Neuron (in vitro differentiated cells): ENCODE measurements at regions not wholly inside any gene's neighbourhood (a gene's known extent, or its start where the extent isn't known, plus 50 kb on each side); places are given as distances from the start of the nearest gene placed in this dataset.

Experiments
- H2AFZ ChIP-seq: one replicate; pipeline ENCODE4 v1.6.1; 2013; ENCODE audit warnings: low read depth, mild to moderate bottlenecking, inconsistent platforms, low read length, moderate library complexity
- H3K27me3 ChIP-seq: one replicate; pipeline ENCODE4 v1.6.1; 2013; ENCODE audit warnings: low read length; ENCODE audit not compliant: insufficient read depth
- H3K36me3 ChIP-seq: one replicate; pipeline ENCODE4 v1.6.1; 2013; ENCODE audit warnings: low read length; ENCODE audit not compliant: insufficient read depth
- H3K4me1 ChIP-seq: one replicate; pipeline ENCODE4 v1.6.1; 2013; ENCODE audit warnings: low read length; ENCODE audit not compliant: insufficient read depth
- H3K4me3 ChIP-seq: 2 replicates; pipeline ENCODE4 v1.5.1; 2013; ENCODE audit warnings: mild to moderate bottlenecking, low read length, moderate library complexity
- H3K9me3 ChIP-seq: one replicate; pipeline ENCODE4 v1.6.1; 2013; ENCODE audit warnings: low read length

GRCh38 chr4:138964716-138965426, 50.7 kb upstream of the NOCT start:
- no peaks in the 10 kb centered on the region for H3K27me3 ChIP-seq
- H2AFZ ChIP-seq: no peak overlapping the region
- no peaks in the 10 kb centered on the region for H3K9me3 ChIP-seq
- H3K4me3 ChIP-seq: no peak overlapping the region
- H3K4me1 ChIP-seq: no peaks in the 10 kb centered on the region
- no peaks in the 10 kb centered on the region for H3K36me3 ChIP-seq

- Histone ChIP-seq H3K4me3 (no peak overlapping the region), H3K4me1 (no peaks in the 10 kb centered on the region), H2AFZ (no peak overlapping the region), H3K9me3 (no peaks in the 10 kb centered on the region), H3K27me3 (no peaks in the 10 kb centered on the region), H3K36me3 (no peaks in the 10 kb centered on the region)
These were observed 52.2 kb upstream of the NOCT start for GRCh38 chr4:138963412-138963811.

GRCh38 chr4:138961664-138962063, 53.9 kb upstream of the NOCT start:
- Histone ChIP-seq H3K36me3 (no peaks in the 10 kb centered on the region), H3K4me1 (no peaks in the 10 kb centered on the region), H2AFZ (no peak overlapping the region), H3K27me3 (no peaks in the 10 kb centered on the region), H3K9me3 (peaks cover 1% of the 10 kb centered on the region), H3K4me3 (no peak overlapping the region)

- H3K4me3 ChIP-seq: no peak overlapping the region
- H3K36me3 ChIP-seq: no peaks in the 10 kb centered on the region
- H3K9me3 ChIP-seq: peaks cover 1% of the 10 kb centered on the region
- H2AFZ ChIP-seq: no peak overlapping the region
- no peaks in the 10 kb centered on the region for H3K27me3 ChIP-seq
- no peaks in the 10 kb centered on the region for H3K4me1 ChIP-seq
These were observed 54.5 kb upstream of the NOCT start for GRCh38 chr4:138961129-138961528.

- Histone ChIP-seq H3K36me3 (no peaks in the 10 kb centered on the region), H3K27me3 (no peaks in the 10 kb centered on the region), H3K4me1 (no peaks in the 10 kb centered on the region), H2AFZ (no peak overlapping the region), H3K9me3 (peaks cover 1% of the 10 kb centered on the region), H3K4me3 (no peak overlapping the region)
These were observed 55.3 kb upstream of the NOCT start for GRCh38 chr4:138960175-138960710.

- Histone ChIP-seq H3K36me3 (no peaks in the 10 kb centered on the region), H3K9me3 (peaks cover 1% of the 10 kb centered on the region), H3K4me3 (no peak overlapping the region), H2AFZ (no peak overlapping the region), H3K4me1 (no peaks in the 10 kb centered on the region), H3K27me3 (no peaks in the 10 kb centered on the region)
These were observed 56.3 kb upstream of the NOCT start for GRCh38 chr4:138959097-138959815.

- peaks cover 1% of the 10 kb centered on the region for H3K9me3 ChIP-seq
- no peak overlapping the region for H3K4me3 ChIP-seq
- H2AFZ ChIP-seq: no peak overlapping the region
- no peaks in the 10 kb centered on the region for H3K4me1 ChIP-seq
- no peaks in the 10 kb centered on the region for H3K36me3 ChIP-seq
- no peaks in the 10 kb centered on the region for H3K27me3 ChIP-seq
These were observed 57.1 kb upstream of the NOCT start for GRCh38 chr4:138958519-138958918.

GRCh38 chr4:138957302-138957701, 58.3 kb upstream of the NOCT start:
- Histone ChIP-seq H3K9me3 (peaks cover 1% of the 10 kb centered on the region), H3K36me3 (no peaks in the 10 kb centered on the region), H2AFZ (no peak overlapping the region), H3K27me3 (no peaks in the 10 kb centered on the region), H3K4me3 (no peak overlapping the region), H3K4me1 (no peaks in the 10 kb centered on the region)

GRCh38 chr4:138954428-138954827, 61.2 kb upstream of the NOCT start:
- Histone ChIP-seq H3K4me3 (no peak overlapping the region), H3K9me3 (peaks cover 1% of the 10 kb centered on the region), H3K36me3 (no peaks in the 10 kb centered on the region), H3K4me1 (no peaks in the 10 kb centered on the region), H3K27me3 (no peaks in the 10 kb centered on the region), H2AFZ (no peak overlapping the region)

GRCh38 chr4:138953961-138954371, 61.6 kb upstream of the NOCT start:
- no peaks in the 10 kb centered on the region for H3K27me3 ChIP-seq
- no peak overlapping the region for H3K4me3 ChIP-seq
- H2AFZ ChIP-seq: no peak overlapping the region
- H3K36me3 ChIP-seq: no peaks in the 10 kb centered on the region
- no peaks in the 10 kb centered on the region for H3K4me1 ChIP-seq
- H3K9me3 ChIP-seq: peaks cover 1% of the 10 kb centered on the region

- Histone ChIP-seq H3K36me3 (no peaks in the 10 kb centered on the region), H3K4me3 (no peak overlapping the region)
These were observed 63.2 kb upstream of the NOCT start for GRCh38 chr4:138952411-138952810.

GRCh38 chr4:138951764-138952163, 63.8 kb upstream of the NOCT start:
- Histone ChIP-seq H2AFZ (no peak overlapping the region), H3K4me3 (no peak overlapping the region), H3K4me1 (no peaks in the 10 kb centered on the region), H3K9me3 (no peaks in the 10 kb centered on the region), H3K27me3 (no peaks in the 10 kb centered on the region), H3K36me3 (no peaks in the 10 kb centered on the region)

More at GRCh38 chr4:138952411-138952810, 63.2 kb upstream of the NOCT start:
- H3K9me3 ChIP-seq: no peaks in the 10 kb centered on the region
- H2AFZ ChIP-seq: no peak overlapping the region
- no peaks in the 10 kb centered on the region for H3K27me3 ChIP-seq
- H3K4me1 ChIP-seq: no peaks in the 10 kb centered on the region

GRCh38 chr4:138949866-138950265, 65.7 kb upstream of the NOCT start:
- Histone ChIP-seq H3K4me1 (no peaks in the 10 kb centered on the region), H2AFZ (no peak overlapping the region), H3K4me3 (no peak overlapping the region), H3K9me3 (no peaks in the 10 kb centered on the region), H3K27me3 (no peaks in the 10 kb centered on the region), H3K36me3 (no peaks in the 10 kb centered on the region)
